ENCODE measurements at regions not wholly inside any gene's neighbourhood (a gene's known extent, or its start where the extent isn't known, plus 50 kb on each side); places are given as distances from the start of the nearest gene placed in this dataset.

- DNase-seq: no peak
Measured at GRCh38 chr6:16857969-16858592, 96.8 kb upstream of the ATXN1 start.

GRCh38 chr6:16855460-16855859, 94.2 kb upstream of the ATXN1 start:
- DNase-seq: no peak

- DNase-seq: no peak
Measured at GRCh38 chr6:16854986-16855385, 93.7 kb upstream of the ATXN1 start.

- no peak for DNase-seq
Measured at GRCh38 chr6:16852671-16853070, 91.4 kb upstream of the ATXN1 start.

- DNase-seq: no peak
Measured at GRCh38 chr6:16851758-16852157, 90.5 kb upstream of the ATXN1 start.

- DNase-seq: no peak
Measured at GRCh38 chr6:16851044-16851540, 89.8 kb upstream of the ATXN1 start.

- no peak for DNase-seq
Measured at GRCh38 chr6:16850681-16851026, 89.4 kb upstream of the ATXN1 start.

- DNase-seq: no peak
Measured at GRCh38 chr6:16849988-16850680, 88.9 kb upstream of the ATXN1 start.

GRCh38 chr6:16849280-16849987, 88.2 kb upstream of the ATXN1 start:
- DNase-seq: no peak

GRCh38 chr6:16846399-16846778, 85.1 kb upstream of the ATXN1 start:
- DNase-seq: no peak

- no peak for DNase-seq
Measured at GRCh38 chr6:16844183-16844582, 82.9 kb upstream of the ATXN1 start.

- no peak for DNase-seq
Measured at GRCh38 chr6:16842676-16843075, 81.4 kb upstream of the ATXN1 start.

GRCh38 chr6:16841241-16841640, 80.0 kb upstream of the ATXN1 start:
- no peak for DNase-seq

- DNase-seq: no peak
Measured at GRCh38 chr6:16840725-16841124, 79.5 kb upstream of the ATXN1 start.

GRCh38 chr6:16840291-16840690, 79.0 kb upstream of the ATXN1 start:
- DNase-seq: no peak

- DNase-seq: no peak
Measured at GRCh38 chr6:16839631-16840179, 78.4 kb upstream of the ATXN1 start.

GRCh38 chr6:16837217-16837972, 76.1 kb upstream of the ATXN1 start:
- DNase-seq: no peak

GRCh38 chr6:16836144-16836981, 75.1 kb upstream of the ATXN1 start:
- DNase-seq: peak in 10 of 56 donors; percentile 3 to 65 (median 14)

- no peak for DNase-seq
Measured at GRCh38 chr6:16834242-16834641, 73.0 kb upstream of the ATXN1 start.

- no peak for DNase-seq
Measured at GRCh38 chr6:16832721-16833120, 71.5 kb upstream of the ATXN1 start.
